DOHH2 (cell line): ENCODE measurements at regions not wholly inside any gene's neighbourhood (a gene's known extent, or its start where the extent isn't known, plus 50 kb on each side); places are given as distances from the start of the nearest gene placed in this dataset.

Experiments
- CTCF ChIP-seq: fragments of 200-600 bp; sonication (generic); IDR thresholded peaks from one replicate; pipeline ENCODE4 v1.5.1; 2014; ENCODE audit warnings: antibody characterized with exemption, mild to moderate bottlenecking, low read depth, low read length; ENCODE audit not compliant: poor library complexity, severe bottlenecking
- EZH2phosphoT487 ChIP-seq: fragments of 200-600 bp; sonication (generic); IDR thresholded peaks from 2 replicates; pipeline ENCODE4 v1.6.1; 2017; ENCODE audit warnings: borderline replicate concordance, mild to moderate bottlenecking, antibody characterized with exemption, low read length, moderate library complexity, mixed read lengths

GRCh38 chr14:65810322-65810721, 397.8 kb downstream of the FUT8 start:
- TF ChIP-seq EZH2phosphoT487 = no peak
- no peak for TF ChIP-seq CTCF
